ENCODE measurements at regions not wholly inside any gene's neighbourhood (a gene's known extent, or its start where the extent isn't known, plus 50 kb on each side); places are given as distances from the start of the nearest gene placed in this dataset.

GRCh38 chr1:177833631-177834030, 136.2 kb downstream of the SEC16B start:
- ATAC-seq = no peak
- H3K9ac ChIP-seq (ENCODE audit: low read length) = no peak overlapping the region
- POLR2A ChIA-PET (ENCODE audit: unreplicated experiment) = no interaction called here
- no TSS peak for BruUV-seq (replicated peaks)
- no peak overlapping the region for H3K27ac ChIP-seq (ENCODE audit: low read length)
- peaks cover 22% of the 10 kb centered on the region; the same call in 1 of the 2 replicates for H3K27me3 ChIP-seq (ENCODE audit: low read length)
- no peaks in the 10 kb centered on the region for H4K20me1 ChIP-seq (ENCODE audit: low read length)
- no peak overlapping the region for H3K4me3 ChIP-seq (ENCODE audit: low read length)
- no peak overlapping the region for H2AFZ ChIP-seq (ENCODE audit: low read length)
- H3F3A ChIP-seq (ENCODE audit: low read length, unreplicated experiment) = no peaks in the 10 kb centered on the region
- TF ChIP-seq CTCF (conservative IDR thresholded peaks at IDR 0.05; ENCODE audit: low read depth, low read length) (no peak), EZH2phosphoT487 (IDR thresholded peaks at IDR 0.05; ENCODE audit: borderline replicate concordance, low read length) (no peak), EZH2 (IDR thresholded peaks at IDR 0.05; ENCODE audit: low read length, unreplicated experiment) (no peak)
- DNase-seq = no peak
- H3K9me2 ChIP-seq (replicated peaks; ENCODE audit: low read length) = no peaks in the 10 kb centered on the region
- H3K9me3 ChIP-seq (ENCODE audit: low read length) = no peaks in the 10 kb centered on the region
- no peaks in the 10 kb centered on the region for H3K79me2 ChIP-seq (ENCODE audit: low read length)
- no peak overlapping the region for H3K4me2 ChIP-seq (ENCODE audit: low read length)
- no peaks in the 10 kb centered on the region for H3K4me1 ChIP-seq (ENCODE audit: insufficient read depth, low read length)
- no peaks in the 10 kb centered on the region for H3K36me3 ChIP-seq (ENCODE audit: low read depth, low read length)
- CTCF ChIA-PET = no interaction called here
- intact Hi-C loops (cut with micrococcal nuclease) = no loop called here

DNA sequence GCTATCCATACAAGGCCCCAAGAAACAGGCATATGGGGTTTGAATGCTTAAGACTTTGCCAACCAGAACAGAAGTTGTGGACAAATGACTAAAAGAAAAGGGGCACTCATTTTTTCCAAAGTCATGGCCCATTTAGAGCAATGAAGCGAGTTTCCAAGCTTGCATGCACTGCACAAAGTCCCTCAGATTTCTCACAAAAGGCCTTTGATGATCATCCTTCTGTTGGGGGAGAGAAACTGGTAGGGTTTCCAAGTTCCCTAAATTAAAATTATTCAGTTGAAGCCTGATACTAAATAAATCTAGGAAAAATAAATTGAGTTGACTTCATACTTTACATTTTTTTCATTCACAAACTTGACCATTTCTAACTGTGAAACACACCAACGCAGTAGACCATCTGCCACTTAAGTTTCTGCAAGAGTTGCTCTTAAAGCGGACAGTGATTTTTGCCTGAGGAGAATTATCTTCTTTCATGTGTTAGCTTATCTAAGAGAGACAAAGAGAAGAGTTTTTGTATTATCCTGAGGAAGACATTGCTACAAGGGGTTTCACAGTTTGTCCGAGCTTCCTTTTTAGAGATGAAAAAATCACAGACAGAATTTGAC, 139.2 kb downstream of the SEC16B start:
- no peak for DNase-seq
- Histone ChIP-seq H4K20me1 (ENCODE audit: low read length) (no peaks in the 10 kb centered on the region), H3K27me3 (ENCODE audit: low read length) (peaks cover 26% of the 10 kb centered on the region; the same call in 1 of the 2 replicates), H3K27ac (ENCODE audit: low read length) (no peak overlapping the region), H3K79me2 (ENCODE audit: low read length) (no peaks in the 10 kb centered on the region), H2AFZ (ENCODE audit: low read length) (no peak overlapping the region), H3K4me3 (ENCODE audit: low read length) (no peak overlapping the region), H3K4me1 (ENCODE audit: insufficient read depth, low read length) (no peaks in the 10 kb centered on the region), H3F3A (ENCODE audit: low read length, unreplicated experiment) (no peaks in the 10 kb centered on the region), H3K9me3 (ENCODE audit: low read length) (no peaks in the 10 kb centered on the region), H3K9ac (ENCODE audit: low read length) (no peak overlapping the region), H3K4me2 (ENCODE audit: low read length) (no peak overlapping the region), H3K9me2 (replicated peaks; ENCODE audit: low read length) (no peaks in the 10 kb centered on the region), H3K36me3 (ENCODE audit: low read depth, low read length) (no peaks in the 10 kb centered on the region)
- no TSS peak for BruUV-seq (replicated peaks)
- CTCF ChIA-PET = no interaction called here
- POLR2A ChIA-PET (ENCODE audit: unreplicated experiment) = no interaction called here
- TF ChIP-seq EZH2phosphoT487 (IDR thresholded peaks at IDR 0.05; ENCODE audit: borderline replicate concordance, low read length) = no peak
- TF ChIP-seq CTCF (conservative IDR thresholded peaks at IDR 0.05; ENCODE audit: low read depth, low read length) = no peak
- no peak for TF ChIP-seq EZH2 (IDR thresholded peaks at IDR 0.05; ENCODE audit: low read length, unreplicated experiment)
- ATAC-seq = no peak
- intact Hi-C loops (cut with micrococcal nuclease) = no loop called here

- H3K27ac ChIP-seq (ENCODE audit: low read length) = no peak overlapping the region
- H3K9me3 ChIP-seq (ENCODE audit: low read length) = no peaks in the 10 kb centered on the region
- POLR2A ChIA-PET (ENCODE audit: unreplicated experiment) = no interaction called here
- H3K4me1 ChIP-seq (ENCODE audit: insufficient read depth, low read length) = no peaks in the 10 kb centered on the region
- H3F3A ChIP-seq (ENCODE audit: low read length, unreplicated experiment) = no peaks in the 10 kb centered on the region
- H3K36me3 ChIP-seq (ENCODE audit: low read depth, low read length) = no peaks in the 10 kb centered on the region
- intact Hi-C loops (cut with micrococcal nuclease) = no loop called here
- no peaks in the 10 kb centered on the region for H3K9me2 ChIP-seq (replicated peaks; ENCODE audit: low read length)
- H3K27me3 ChIP-seq (ENCODE audit: low read length) = peaks cover 44% of the 10 kb centered on the region
- BruUV-seq (replicated peaks) = no TSS peak
- H4K20me1 ChIP-seq (ENCODE audit: low read length) = no peaks in the 10 kb centered on the region
- no peak for TF ChIP-seq EZH2phosphoT487 (IDR thresholded peaks at IDR 0.05; ENCODE audit: borderline replicate concordance, low read length)
- TF ChIP-seq EZH2 (IDR thresholded peaks at IDR 0.05; ENCODE audit: low read length, unreplicated experiment) = no peak
- no peak for TF ChIP-seq CTCF (conservative IDR thresholded peaks at IDR 0.05; ENCODE audit: low read depth, low read length)
- no peak for ATAC-seq
- H3K9ac ChIP-seq (ENCODE audit: low read length) = no peak overlapping the region
- no peak overlapping the region for H3K4me2 ChIP-seq (ENCODE audit: low read length)
- H2AFZ ChIP-seq (ENCODE audit: low read length) = no peak overlapping the region
- H3K79me2 ChIP-seq (ENCODE audit: low read length) = no peaks in the 10 kb centered on the region
- CTCF ChIA-PET = no interaction called here
- H3K4me3 ChIP-seq (ENCODE audit: low read length) = no peak overlapping the region
- DNase-seq = no peak
Observed at GRCh38 chr1:177825276-177825901, 144.5 kb downstream of the SEC16B start.

All from PC-3 (cell line).